GM18519 (cell line): ENCODE measurements at regions not wholly inside any gene's neighbourhood (a gene's known extent, or its start where the extent isn't known, plus 50 kb on each side); places are given as distances from the start of the nearest gene placed in this dataset.
"Not testable (repeated sequence)": the region's sequence is repeated elsewhere in the genome, so short reads cannot be mapped to it uniquely, and the experiment has no call there.

Experiments used
- ATAC-seq: cut with Tn5 transposase; IDR thresholded peaks from one replicate; pipeline ENCODE4 v1.9.1; 2021; ENCODE audit warnings: mild to moderate bottlenecking, moderate library complexity; ENCODE audit not compliant: unreplicated experiment, low FRiP score

- ATAC-seq = no peak
Measured at GRCh38 chr10:78441694-78442093, 408.0 kb downstream of the RPS24 start.

GRCh38 chr10:78442836-78443550, 409.3 kb downstream of the RPS24 start:
- no peak for ATAC-seq

GRCh38 chr10:78443900-78444571, 410.4 kb downstream of the RPS24 start:
- no peak for ATAC-seq

- not testable (repeated sequence) for ATAC-seq
Measured at GRCh38 chr10:78444741-78445140, 411.1 kb downstream of the RPS24 start.

GRCh38 chr10:78445308-78445707, 411.6 kb downstream of the RPS24 start:
- no peak for ATAC-seq

- ATAC-seq = no peak
Measured at GRCh38 chr10:78448470-78448869, 414.8 kb downstream of the RPS24 start.

- no peak for ATAC-seq
Measured at GRCh38 chr10:78448994-78449418, 415.3 kb downstream of the RPS24 start.

- ATAC-seq = no peak
Measured at GRCh38 chr10:78449554-78449953, 415.9 kb downstream of the RPS24 start.

- no peak for ATAC-seq
Measured at GRCh38 chr10:78450239-78450638, 416.6 kb downstream of the RPS24 start.

- ATAC-seq = no peak
Measured at GRCh38 chr10:78450807-78451485, 417.3 kb downstream of the RPS24 start.

- ATAC-seq = no peak
Measured at GRCh38 chr10:78451592-78451991, 417.9 kb downstream of the RPS24 start.

- ATAC-seq = no peak
Measured at GRCh38 chr10:78454123-78454645, 420.5 kb downstream of the RPS24 start.

GRCh38 chr10:78455236-78455635, 421.6 kb downstream of the RPS24 start:
- ATAC-seq = no peak

GRCh38 chr10:78455811-78456210, 422.1 kb downstream of the RPS24 start:
- ATAC-seq = no peak

GRCh38 chr10:78456649-78457400, 423.2 kb downstream of the RPS24 start:
- no peak for ATAC-seq

GRCh38 chr10:78457804-78458482, 424.3 kb downstream of the RPS24 start:
- ATAC-seq = no peak

GRCh38 chr10:78458983-78459638, 425.4 kb downstream of the RPS24 start:
- no peak for ATAC-seq

- no peak for ATAC-seq
Measured at GRCh38 chr10:78459639-78460037, 426.0 kb downstream of the RPS24 start.

GRCh38 chr10:78460204-78460603, 426.5 kb downstream of the RPS24 start:
- ATAC-seq = no peak

GRCh38 chr10:78461333-78461732, 427.7 kb downstream of the RPS24 start:
- ATAC-seq = no peak
